Cardiac septum (tissue), 1 donor: ENCODE measurements at regions not wholly inside any gene's neighbourhood (a gene's known extent, or its start where the extent isn't known, plus 50 kb on each side); places are given as distances from the start of the nearest gene placed in this dataset.

ENCODE experiments used
- DNase-seq: peaks from one replicate; pipeline ENCODE4 v3.0.0-alpha.2; 2020; ENCODE audit warnings: low spot score
- intact Hi-C: fragments of 100-400 bp; cut with DNase I; formaldehyde crosslinking; loops from one replicate; pipeline ENCODE4 v1.14.0; 2022
- donor health status: DM: no; HTN: no; CAD: no.

DNA sequence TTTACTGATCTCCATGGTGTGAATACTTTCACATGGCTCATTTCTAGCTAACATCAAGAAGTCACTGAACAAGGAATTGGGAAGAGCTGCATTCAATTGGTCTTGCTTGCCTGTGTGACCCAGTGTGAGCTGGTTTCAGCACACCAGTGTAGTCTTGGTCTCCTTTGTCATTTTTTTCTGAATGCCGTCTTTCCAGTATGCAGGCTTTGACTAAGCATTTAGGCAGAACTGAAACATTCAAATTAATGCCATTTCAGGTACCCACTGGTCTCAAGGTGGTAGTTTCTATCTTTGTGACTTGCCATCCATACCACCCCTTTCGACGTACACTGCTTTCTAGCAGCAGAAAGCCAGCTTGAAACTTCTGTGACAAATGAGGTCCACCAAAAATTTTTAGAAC, 550.5 kb upstream of the BOD1L1 start:
- DNase-seq, result no peak
- intact Hi-C loops, result no loop called here

DNA sequence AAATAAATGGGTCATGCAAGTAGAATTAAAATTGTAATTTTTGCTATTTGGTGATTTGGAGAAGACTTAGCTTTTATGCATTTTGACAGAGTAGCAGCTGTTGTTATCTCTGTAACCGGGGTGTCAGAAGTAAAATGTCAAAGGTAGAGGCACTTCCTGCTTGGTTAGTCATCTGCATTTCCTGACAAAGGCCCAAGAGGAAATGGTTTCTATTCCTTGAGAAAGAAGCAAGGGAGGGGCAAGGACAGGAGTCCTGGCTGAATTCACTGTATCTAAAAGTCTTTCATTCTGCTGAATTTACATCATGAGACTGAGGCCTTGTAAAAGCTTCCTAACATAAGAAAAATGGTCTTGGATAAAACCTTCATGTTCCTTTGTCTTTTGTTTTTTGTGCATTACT, 550.9 kb upstream of the BOD1L1 start:
- no peak for DNase-seq
- intact Hi-C loops, result no loop called here

DNA sequence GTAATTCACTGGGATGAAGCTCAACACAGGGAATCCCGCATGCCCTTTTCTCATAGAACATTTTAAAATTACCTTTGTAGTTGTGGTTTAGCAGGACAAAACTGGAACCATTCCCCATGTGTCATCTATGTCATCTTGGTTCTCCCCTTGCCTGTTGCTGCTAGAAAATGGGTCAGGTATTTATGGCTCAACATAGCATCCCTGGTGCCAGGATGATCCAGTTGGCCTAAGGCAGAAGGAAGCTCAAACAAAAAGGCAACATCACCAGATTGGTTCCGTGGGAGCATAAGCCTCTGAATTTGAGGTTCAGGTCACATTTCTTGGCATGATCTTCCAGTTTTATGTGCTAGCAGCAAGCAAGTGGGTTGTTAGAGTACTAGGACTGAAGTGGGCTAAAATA, 552.6 kb upstream of the BOD1L1 start:
- intact Hi-C loops, result no loop called here
- DNase-seq, result no peak

DNA sequence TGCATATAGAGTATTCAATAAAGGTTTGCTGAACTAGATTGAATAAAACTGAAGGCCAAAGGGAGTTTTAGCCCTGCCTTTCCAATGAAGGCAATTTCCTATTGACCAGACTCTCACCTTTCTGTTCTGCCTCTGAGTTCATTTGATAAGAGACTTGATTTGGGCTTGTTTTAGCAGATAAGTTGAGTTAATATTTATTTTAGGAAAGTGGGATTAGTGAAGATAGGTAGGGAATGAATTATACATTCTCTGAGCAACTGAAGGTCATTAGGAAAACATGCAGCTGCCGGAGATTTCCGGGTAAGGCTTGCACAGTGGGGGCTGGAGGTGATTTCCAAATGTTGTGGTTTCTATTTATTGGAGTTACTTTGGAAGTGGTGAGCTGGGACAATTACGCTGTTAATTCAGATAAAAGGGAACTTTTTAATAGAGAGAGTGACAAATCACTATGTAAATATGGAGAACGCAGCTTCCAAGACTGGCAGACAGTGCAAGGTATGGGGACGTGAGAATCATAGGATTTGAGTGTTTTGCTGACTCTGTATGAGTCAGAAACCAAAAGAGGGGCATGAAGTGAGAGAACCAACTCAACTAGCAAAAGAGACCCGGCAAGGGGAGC, 553.6 kb upstream of the BOD1L1 start:
- intact Hi-C loops, result no loop called here
- no peak for DNase-seq

DNA sequence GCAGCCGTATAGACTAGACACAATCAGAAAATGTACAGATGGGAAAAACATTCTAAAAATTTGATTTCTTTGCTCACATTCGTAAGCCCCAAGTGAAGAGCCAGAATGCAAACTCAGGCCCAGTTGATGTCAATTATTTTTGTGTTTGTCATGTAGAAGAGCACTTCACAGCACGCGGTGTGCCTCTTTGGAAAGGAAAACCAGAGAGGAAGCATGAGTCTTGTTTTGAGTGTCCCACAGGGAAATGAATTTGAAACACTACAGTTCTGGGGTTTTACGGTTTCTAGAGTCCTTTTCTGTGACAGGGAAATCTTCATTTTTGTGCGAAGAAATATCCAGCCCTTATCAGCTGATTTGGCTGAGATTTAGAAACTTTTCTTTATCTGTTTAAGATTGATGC, 554.6 kb upstream of the BOD1L1 start:
- intact Hi-C loops, result no loop called here
- DNase-seq, result no peak

DNA sequence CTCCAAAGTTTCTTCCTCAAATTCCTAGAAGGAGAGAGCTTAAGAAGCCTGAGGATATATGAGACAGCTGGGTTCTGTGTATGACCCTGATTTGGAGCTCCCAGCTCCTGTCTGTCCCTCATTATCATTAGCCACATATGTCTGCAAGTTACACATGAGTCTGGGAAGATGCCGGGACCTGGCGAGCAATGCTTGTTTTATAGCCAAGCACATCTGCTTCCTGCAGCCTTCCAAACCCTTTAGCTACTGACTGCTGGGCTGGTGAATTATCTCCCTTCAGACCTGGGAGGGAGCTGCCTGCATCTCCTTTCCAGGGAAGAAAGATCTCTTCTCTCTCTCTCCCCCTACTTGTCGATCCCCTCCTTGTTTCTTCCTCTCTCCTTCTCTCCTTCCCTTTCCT, 556.7 kb upstream of the BOD1L1 start:
- intact Hi-C loops, result no loop called here
- DNase-seq, result no peak

DNA sequence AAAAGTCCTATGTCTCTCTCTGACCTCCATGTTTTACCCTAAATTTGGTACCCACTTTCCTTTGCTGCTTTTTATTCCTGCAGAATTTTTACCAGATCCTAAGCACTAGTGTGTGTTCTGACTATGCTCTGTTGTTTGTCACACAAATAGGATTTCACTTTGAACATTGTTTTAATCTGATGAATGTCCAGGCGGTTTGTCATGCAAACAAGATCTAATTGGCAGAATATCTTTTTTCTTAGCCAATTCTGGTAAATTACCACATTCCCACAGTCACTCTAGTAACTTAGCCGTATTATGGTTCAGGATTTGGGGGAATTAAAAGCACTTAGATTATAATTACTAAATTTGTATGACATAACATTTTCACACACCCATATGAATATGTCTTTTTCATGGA, 557.2 kb upstream of the BOD1L1 start:
- DNase-seq, result no peak
- intact Hi-C loops, result no loop called here

DNA sequence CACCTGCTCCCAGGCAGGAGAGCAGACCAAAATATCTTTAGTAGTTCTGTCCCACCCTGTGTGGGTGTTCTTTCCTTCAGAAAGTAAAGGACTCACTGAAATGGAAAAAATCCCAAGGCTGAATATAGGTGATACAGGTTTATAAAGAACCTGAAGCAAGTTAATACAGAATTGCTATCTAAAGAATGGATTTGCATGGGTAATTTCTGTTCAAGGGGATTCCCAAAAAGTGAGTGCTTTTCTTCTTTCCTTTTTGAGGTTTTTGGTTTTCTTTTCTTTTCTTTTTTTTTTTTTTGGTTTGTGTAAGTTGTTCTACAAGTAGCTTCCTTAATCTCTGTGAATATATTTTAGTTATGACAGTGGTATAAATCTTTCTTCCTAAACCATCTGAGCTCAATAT, 560.7 kb upstream of the BOD1L1 start:
- no peak for DNase-seq
- intact Hi-C loops, result no loop called here

DNA sequence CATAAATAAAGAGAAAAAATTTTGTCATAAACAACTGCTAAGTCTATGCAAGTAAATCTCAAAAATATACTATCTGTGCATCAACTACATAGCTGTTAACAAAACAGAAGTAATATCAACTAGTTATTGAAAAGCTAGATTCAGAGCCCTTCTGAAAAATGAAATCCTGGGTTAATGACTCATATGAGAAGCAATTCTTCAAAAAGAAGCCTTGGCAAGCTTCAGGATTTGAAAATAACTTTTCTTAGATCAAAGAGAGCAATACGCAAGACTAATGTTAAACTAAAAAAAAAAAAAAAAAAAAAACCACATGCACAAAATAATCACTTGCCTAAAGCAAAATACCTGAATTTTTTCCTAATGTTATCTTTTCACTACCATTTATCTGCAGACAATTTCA, 566.1 kb upstream of the BOD1L1 start:
- DNase-seq, result no peak
- intact Hi-C loops, result no loop called here

DNA sequence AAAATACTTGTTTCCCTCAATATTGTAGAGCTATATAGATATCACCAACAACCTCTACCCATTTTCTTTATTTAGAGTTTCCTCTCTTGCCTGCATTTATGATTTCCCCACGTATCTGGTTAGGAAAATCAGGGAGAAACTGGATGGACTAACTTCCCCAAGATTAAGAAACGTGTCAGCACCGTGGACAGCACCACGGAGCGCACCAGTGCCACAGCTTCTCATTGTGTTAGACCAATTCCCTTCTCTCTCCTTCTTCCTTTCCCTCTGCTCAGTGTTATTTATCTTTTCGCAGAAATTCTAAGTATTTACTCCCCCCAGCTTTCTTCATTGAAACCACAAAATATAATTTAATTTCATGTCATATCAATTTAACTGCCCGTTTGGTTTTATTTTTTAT, 568.6 kb upstream of the BOD1L1 start:
- no peak for DNase-seq
- intact Hi-C loops, result no loop called here

DNA sequence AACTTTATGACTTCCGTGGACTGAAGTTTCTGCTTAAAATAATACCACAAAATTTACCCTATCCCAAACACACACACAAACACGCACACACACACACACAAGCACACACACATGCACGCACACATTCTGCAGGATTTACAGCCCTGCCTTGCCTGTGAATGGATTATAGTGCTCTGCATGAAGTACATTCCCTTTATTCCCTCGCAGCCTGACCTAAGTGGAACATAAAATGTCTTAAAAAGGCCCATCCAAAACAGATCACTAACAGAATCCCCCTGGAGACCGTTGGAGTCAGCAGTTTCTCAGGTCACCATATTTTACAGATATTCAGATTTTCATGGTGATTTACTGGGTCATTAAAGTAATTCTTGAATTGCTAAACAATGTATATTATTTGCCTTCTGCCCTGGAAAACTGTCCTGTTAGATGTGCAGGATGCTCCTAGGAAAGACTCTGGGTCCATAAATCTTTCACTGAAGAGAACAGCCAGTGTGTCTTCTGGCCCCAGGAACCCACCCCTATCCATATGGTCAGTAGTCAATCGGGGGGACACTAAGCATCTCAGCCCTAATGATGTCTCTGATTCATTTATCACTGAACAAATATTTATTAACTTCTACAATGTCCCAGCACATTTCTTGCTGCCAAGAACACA, 587.7 kb upstream of the BOD1L1 start:
- no peak for DNase-seq

DNA sequence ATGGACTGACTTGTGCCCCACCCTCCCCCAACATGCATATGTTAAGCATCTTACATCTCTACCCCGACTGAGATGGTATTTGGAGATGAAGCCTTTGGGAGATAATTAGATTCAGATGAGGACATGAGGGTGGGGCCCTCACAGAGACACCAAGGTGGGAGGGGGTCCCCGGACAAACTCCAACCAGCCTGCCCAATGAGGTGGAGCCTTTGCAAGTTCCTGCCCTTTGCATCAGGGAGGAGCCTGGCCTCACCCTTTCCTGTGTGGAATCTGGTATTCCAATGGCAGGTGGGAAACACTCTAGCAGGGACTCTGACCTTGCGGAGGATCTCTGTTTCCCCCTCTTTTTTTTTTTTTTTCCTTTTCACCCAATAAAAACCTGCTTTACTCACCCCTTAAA, 589.9 kb upstream of the BOD1L1 start:
- intact Hi-C loops, result no loop called here

More for the DNA sequence above, 587.7 kb upstream of the BOD1L1 start:
- intact Hi-C loops, result no loop called here

DNA sequence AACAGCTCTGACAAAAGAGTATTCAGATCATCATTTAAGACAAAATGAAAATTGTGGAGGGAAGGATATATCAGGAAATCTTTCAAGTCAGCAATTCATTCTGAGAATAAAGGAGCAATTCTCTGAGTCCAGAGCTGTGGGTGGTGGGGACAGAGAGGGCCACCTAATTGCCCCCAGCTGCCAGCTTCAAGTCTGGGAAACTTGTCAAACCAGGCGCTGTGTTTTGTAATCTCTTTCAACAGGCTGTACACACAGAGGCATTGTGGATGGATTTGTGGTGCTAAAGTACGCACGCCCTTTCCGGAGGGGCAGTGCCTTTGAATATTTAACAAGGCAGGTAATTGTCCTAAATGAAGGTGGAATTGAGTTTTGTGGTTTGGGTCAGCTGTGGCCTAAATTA, 591.1 kb upstream of the BOD1L1 start:
- intact Hi-C loops, result no loop called here
- no peak for DNase-seq

More for the DNA sequence above, 589.9 kb upstream of the BOD1L1 start:
- no peak for DNase-seq

DNA sequence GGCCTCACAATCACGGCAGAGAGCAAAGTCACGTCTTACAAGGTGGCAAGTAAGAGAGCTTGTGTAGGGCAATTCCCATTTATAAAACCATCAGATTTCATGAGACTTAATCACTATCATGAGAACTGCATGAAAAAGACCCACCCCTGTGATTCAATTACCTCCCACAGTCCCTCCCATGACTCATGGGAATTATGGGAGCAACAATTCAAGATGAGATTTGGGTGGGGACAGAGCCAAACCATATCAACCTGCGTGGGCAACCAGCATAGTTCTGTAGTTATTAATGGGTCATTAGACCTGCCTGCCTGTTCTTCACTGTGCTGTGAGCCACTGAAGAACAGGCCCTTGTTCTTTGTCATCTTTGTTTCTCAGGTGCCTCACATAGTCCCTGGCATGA, 593.7 kb upstream of the BOD1L1 start:
- DNase-seq, result no peak
- intact Hi-C loops, result no loop called here

DNA sequence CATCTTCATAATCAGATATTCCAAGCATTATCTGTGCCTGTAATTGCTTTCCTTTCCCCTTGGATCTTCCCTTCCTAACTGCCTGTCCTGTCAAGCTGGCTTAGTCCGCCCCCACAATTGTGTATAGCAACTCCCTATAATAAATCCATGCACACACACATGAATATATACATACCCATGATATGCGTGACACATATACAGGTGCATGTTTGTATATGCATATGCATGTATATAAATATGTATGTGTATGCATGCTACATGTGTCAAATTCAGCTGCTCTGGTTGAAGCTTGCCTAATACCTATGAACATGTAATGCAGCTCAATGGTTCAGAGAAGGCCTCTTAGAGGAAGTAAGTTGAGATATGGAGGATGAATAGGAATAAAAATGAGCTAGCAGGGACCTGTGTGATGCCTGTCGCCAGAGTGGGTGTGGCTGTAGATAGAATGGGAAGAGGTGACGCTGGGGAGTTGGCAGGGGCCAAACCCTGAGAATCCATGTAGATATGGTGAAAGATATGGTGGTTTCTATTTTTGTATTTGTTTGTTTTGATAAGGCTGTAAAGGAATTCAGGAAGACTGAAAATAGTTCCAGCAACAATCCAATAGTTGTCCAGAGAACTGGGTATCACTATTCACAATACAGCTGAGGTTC, 595.0 kb upstream of the BOD1L1 start:
- DNase-seq, result no peak
- intact Hi-C loops, result no loop called here

DNA sequence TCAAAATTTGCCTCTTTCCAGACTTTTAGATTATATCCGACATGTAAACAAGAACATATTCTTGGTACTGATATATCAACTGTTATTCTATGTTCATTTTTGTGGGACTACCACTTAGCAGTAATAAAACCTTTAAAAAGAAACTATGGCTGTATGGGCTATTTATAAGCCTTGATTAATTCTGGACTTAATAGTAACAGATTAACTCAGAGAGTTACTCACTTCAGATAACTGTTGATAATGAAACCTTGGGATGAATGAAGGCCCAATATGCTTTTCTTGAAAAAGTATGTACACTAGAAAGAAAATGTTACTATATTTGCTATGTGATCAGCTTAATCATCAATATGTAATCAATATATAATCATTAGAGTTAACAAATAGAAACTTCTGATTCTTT, 595.9 kb upstream of the BOD1L1 start:
- intact Hi-C loops, result no loop called here

DNA sequence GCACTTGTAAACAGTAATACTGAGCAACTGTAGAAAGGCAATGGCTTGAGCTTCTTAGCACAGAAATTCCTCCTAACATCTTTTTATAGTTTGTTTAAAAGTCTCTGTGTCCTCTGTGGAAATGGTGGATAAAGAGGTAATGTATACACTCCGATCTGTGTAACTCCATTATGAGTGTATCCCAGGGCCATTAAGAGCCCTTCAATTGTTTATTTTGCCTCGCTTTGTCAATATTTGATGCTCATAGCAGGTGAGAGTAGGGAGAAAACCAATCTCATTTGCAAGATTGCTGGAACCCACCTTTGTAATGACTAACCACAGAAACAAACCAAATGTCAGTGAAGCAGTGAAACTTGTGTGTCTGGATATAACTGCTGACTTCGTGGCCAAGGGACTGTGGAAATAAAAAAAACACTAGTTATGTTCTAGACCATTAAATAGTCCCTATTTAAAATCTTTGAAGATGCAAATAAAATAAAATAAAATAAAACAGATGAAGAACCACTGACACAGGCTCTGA, 598.2 kb upstream of the BOD1L1 start:
- intact Hi-C loops, result no loop called here
- no peak for DNase-seq

More for the DNA sequence above, 595.9 kb upstream of the BOD1L1 start:
- DNase-seq, result no peak

DNA sequence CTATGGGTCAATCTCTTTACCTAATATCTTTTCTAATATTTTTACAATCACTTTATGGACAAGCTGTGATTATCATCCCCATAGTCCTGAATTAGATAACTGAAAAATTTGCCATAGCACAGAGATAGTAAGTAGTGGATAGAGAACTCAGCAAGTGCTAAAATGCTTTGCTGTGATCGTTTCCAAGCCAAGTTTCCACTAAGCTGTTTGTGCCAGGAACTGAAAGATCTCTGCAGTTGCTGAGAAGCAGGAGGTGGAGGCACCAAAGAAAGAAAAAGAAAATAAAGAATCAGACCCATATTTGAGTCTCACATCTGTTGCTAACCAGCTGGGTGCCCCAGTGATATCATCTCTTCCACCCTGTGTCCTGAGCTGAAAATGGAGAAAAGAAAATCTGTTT, 605.6 kb upstream of the BOD1L1 start:
- intact Hi-C loops, result no loop called here

DNA sequence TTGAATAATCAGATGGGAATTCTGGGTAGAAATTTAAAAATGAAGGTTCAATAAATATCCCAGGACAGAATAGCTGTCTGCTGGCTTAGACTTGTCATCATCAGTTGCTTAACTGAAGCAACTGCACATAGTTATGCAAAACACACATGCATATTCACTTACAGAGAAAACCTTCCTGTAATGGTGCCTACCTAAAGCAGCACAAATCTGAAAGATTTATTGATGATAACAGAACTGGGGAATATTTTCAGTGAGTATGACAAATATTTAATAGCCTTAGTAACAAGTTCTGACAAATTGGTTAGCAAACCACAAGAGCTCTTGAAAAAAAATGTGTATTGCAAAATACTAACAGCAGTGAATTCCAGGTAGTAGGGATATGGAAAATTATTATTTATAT, 606.8 kb upstream of the BOD1L1 start:
- no peak for DNase-seq
- intact Hi-C loops, result no loop called here

More for the DNA sequence above, 605.6 kb upstream of the BOD1L1 start:
- no peak for DNase-seq

DNA sequence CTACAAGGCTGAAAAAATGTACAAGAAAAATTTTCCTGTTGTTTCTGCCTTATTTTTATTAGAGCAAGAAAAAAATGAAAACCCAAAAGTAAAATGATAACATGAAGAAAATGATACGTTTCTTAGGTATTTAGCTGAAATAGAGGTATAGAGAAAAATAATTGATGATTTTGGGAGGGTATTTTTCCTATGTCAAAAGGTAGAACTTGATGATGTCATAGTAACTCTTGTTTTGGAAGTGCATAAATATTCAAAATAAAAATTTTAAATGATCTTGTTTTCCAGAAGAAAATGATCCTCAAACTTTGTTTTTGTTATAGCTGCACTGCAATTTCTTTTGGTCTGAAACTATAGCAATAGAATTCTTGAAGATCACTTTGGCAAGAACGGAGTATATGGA, 608.8 kb upstream of the BOD1L1 start:
- no peak for DNase-seq
- intact Hi-C loops, result no loop called here

DNA sequence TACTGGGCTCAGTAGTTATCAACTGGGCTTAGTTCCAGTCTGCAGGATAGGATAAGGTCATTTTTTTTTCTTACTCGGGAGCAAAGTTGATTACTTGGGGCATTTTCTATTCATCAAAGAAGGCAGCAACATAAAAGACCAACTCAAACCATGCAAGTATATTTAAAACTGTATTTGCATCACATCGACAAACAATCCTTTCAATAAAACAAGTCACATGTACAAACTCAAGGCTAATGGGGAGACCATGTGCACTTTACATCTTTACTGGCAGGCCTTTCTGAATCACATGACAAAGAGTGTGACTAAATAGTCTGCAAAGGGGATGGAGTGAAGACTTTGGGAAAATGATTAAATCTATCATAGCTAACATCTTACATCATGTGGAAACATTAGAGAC, 610.4 kb upstream of the BOD1L1 start:
- intact Hi-C loops, result no loop called here
- no peak for DNase-seq
